ENCODE measurements at regions not wholly inside any gene's neighbourhood (a gene's known extent, or its start where the extent isn't known, plus 50 kb on each side); places are given as distances from the start of the nearest gene placed in this dataset.

- H2AFZ ChIP-seq, result no peak overlapping the region
- H3K79me2 ChIP-seq (ENCODE audit: low read depth), result no peaks in the 10 kb centered on the region
- CTCF ChIA-PET, result no interaction called here
- no peaks in the 10 kb centered on the region for H3K4me1 ChIP-seq (replicated peaks; ENCODE audit: insufficient read depth)
- no peaks in the 10 kb centered on the region for H3K27me3 ChIP-seq (ENCODE audit: insufficient read depth, low read depth)
- no peak for DNase-seq
- intact Hi-C loops (cut with micrococcal nuclease; ENCODE audit: unreplicated experiment), result no loop called here
- no peak for TF ChIP-seq EZH2 (IDR thresholded peaks at IDR 0.05; ENCODE audit: low read depth)
- no peak for TF ChIP-seq CTCF (conservative IDR thresholded peaks at IDR 0.05)
- no peak overlapping the region for H3K4me3 ChIP-seq
- H3K4me2 ChIP-seq, result no peak overlapping the region
- H3F3A ChIP-seq (ENCODE audit: insufficient read depth, low read depth), result no peaks in the 10 kb centered on the region
- no peaks in the 10 kb centered on the region for H3K9me3 ChIP-seq (ENCODE audit: insufficient read depth, low read depth)
- no peaks in the 10 kb centered on the region for H3K36me3 ChIP-seq (ENCODE audit: low read depth)
- H4K20me1 ChIP-seq (ENCODE audit: insufficient read depth), result no peaks in the 10 kb centered on the region
- BruUV-seq (replicated peaks), result no TSS peak
- no peaks in the 10 kb centered on the region for H3K9me2 ChIP-seq (ENCODE audit: insufficient read depth)
- POLR2A ChIA-PET (ENCODE audit: unreplicated experiment), result no interaction called here
- H3K27ac ChIP-seq, result no peak overlapping the region
Measured at GRCh38 chr10:78787125-78787524, 281.6 kb upstream of the ZMIZ1 start.

- H3K27me3 ChIP-seq (ENCODE audit: insufficient read depth, low read depth), result no peaks in the 10 kb centered on the region
- H2AFZ ChIP-seq, result no peak overlapping the region
- H3K79me2 ChIP-seq (ENCODE audit: low read depth), result no peaks in the 10 kb centered on the region
- no peaks in the 10 kb centered on the region for H3K36me3 ChIP-seq (ENCODE audit: low read depth)
- no peak overlapping the region for H3K27ac ChIP-seq
- no TSS peak for BruUV-seq (replicated peaks)
- H3F3A ChIP-seq (ENCODE audit: insufficient read depth, low read depth), result peaks cover 13% of the 10 kb centered on the region; the same call in 1 of the 2 replicates
- H3K4me1 ChIP-seq (replicated peaks; ENCODE audit: insufficient read depth), result peaks cover 9% of the 10 kb centered on the region
- no peak for DNase-seq
- no peak overlapping the region for H3K4me2 ChIP-seq
- intact Hi-C loops (cut with micrococcal nuclease; ENCODE audit: unreplicated experiment), result loop anchor here (5.0 kb wide), 2 partner anchors 132 to 177 kb away; no protein-coding TSS in a partner anchor
- H3K9me3 ChIP-seq (ENCODE audit: insufficient read depth, low read depth), result no peaks in the 10 kb centered on the region
- H4K20me1 ChIP-seq (ENCODE audit: insufficient read depth), result no peaks in the 10 kb centered on the region
- ChIA-PET POLR2A (ENCODE audit: unreplicated experiment) (no interaction called here), CTCF (no interaction called here)
- H3K4me3 ChIP-seq, result no peak overlapping the region
- H3K9me2 ChIP-seq (ENCODE audit: insufficient read depth), result no peaks in the 10 kb centered on the region
- no peak for TF ChIP-seq CTCF (conservative IDR thresholded peaks at IDR 0.05)
- no peak for TF ChIP-seq EZH2 (IDR thresholded peaks at IDR 0.05; ENCODE audit: low read depth)
Measured at GRCh38 chr10:78794736-78795455, 273.9 kb upstream of the ZMIZ1 start.

- Histone ChIP-seq H3K4me3 (no peak overlapping the region), H3K27me3 (ENCODE audit: insufficient read depth, low read depth) (no peaks in the 10 kb centered on the region), H3K9me2 (ENCODE audit: insufficient read depth) (no peaks in the 10 kb centered on the region), H3K4me2 (peak overlapping the region; percentile 21), H3F3A (ENCODE audit: insufficient read depth, low read depth) (peaks cover 18% of the 10 kb centered on the region; the same call in 1 of the 2 replicates), H2AFZ (no peak overlapping the region), H4K20me1 (ENCODE audit: insufficient read depth) (no peaks in the 10 kb centered on the region), H3K79me2 (ENCODE audit: low read depth) (no peaks in the 10 kb centered on the region), H3K36me3 (ENCODE audit: low read depth) (no peaks in the 10 kb centered on the region), H3K9me3 (ENCODE audit: insufficient read depth, low read depth) (no peaks in the 10 kb centered on the region), H3K4me1 (replicated peaks; ENCODE audit: insufficient read depth) (peaks cover 30% of the 10 kb centered on the region), H3K27ac (no peak overlapping the region)
- POLR2A ChIA-PET (ENCODE audit: unreplicated experiment), result no interaction called here
- no peak for TF ChIP-seq CTCF (conservative IDR thresholded peaks at IDR 0.05)
- no peak for TF ChIP-seq EZH2 (IDR thresholded peaks at IDR 0.05; ENCODE audit: low read depth)
- peak; percentile 40 to 68 for DNase-seq
- intact Hi-C loops (cut with micrococcal nuclease; ENCODE audit: unreplicated experiment), result loop anchor here (5.0 kb wide), 2 partner anchors 128 to 173 kb away; no protein-coding TSS in a partner anchor
- CTCF ChIA-PET, result interaction anchor here (0.7 kb wide), 1 partner anchor 13 kb away, joined by 5 read pairs; no protein-coding TSS in a partner anchor
- no TSS peak for BruUV-seq (replicated peaks)
Measured at GRCh38 chr10:78798976-78799730, 269.6 kb upstream of the ZMIZ1 start.

Measured in PC-9 (cell line).